ENCODE measurements at regions not wholly inside any gene's neighbourhood (a gene's known extent, or its start where the extent isn't known, plus 50 kb on each side); places are given as distances from the start of the nearest gene placed in this dataset.
"Not testable (repeated sequence)": the region's sequence is repeated elsewhere in the genome, so short reads cannot be mapped to it uniquely, and the experiment has no call there.

DNA sequence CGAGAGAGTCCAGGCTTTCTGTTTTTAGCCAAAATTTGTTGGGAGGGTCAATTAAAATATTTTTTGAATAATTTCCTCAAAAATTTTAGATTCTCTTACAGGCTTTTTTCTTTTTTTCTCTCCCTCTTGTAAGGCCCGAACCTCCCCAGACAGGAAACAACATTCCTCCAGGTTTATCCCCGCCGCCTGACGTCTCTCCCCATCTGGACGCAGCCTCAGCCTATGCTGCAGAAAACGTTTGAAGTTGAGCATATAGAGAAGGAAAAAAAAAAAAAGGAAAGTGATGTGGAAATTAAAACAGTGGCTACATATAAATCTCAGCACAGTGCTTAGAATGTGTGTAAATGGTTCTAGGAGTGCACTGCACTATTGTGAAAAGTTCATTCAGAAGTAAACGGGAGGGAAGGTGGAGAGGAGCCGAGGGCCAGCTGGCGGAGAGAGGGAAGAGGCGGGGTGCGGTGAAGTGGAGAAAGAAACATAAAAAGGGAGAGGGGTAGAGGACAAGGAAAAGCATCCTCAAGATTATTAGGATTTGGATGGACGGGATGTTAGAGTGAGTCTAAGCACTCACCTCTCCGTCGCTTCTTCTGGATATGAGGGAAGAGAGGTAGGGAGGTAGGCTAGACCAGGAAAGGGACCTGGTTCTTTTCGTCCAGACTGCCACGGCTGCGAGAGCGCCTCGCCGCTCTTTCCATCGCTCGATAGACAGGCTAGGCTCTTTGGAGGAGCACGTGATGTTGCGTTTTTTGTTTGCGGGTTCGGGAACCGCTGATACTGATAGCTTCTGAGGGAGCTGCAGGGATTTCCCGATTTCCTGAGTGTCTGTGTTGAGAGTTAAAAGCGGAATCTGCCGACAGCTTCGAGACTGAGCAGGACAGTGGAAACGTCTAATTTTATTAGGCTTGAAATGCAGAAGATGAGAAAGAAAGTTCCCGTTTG lies 98.7 kb downstream of the TRIM27 start:
- intact Hi-C loops (cut with DNase I), result no loop called here
- DNase-seq, result no peak
- Histone ChIP-seq H3K27ac (no peak overlapping the region), H3K4me3 (no peak overlapping the region), H3K9me3 (replicated peaks in 1 of 3) (no peaks in the 10 kb centered on the region), H3K4me1 (replicated peaks in 1 of 2) (no peaks in the 10 kb centered on the region), H3K27me3 (peaks cover 78% of the 10 kb centered on the region), H3K36me3 (replicated peaks in 1 of 2) (no peaks in the 10 kb centered on the region)
- TF ChIP-seq, protein P1, sequence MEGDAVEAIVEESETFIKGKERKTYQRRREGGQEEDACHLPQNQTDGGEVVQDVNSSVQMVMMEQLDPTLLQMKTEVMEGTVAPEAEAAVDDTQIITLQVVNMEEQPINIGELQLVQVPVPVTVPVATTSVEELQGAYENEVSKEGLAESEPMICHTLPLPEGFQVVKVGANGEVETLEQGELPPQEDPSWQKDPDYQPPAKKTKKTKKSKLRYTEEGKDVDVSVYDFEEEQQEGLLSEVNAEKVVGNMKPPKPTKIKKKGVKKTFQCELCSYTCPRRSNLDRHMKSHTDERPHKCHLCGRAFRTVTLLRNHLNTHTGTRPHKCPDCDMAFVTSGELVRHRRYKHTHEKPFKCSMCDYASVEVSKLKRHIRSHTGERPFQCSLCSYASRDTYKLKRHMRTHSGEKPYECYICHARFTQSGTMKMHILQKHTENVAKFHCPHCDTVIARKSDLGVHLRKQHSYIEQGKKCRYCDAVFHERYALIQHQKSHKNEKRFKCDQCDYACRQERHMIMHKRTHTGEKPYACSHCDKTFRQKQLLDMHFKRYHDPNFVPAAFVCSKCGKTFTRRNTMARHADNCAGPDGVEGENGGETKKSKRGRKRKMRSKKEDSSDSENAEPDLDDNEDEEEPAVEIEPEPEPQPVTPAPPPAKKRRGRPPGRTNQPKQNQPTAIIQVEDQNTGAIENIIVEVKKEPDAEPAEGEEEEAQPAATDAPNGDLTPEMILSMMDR (IDR thresholded peaks at IDR 0.05), result no peak
- TF ChIP-seq POLR2A (IDR thresholded peaks at IDR 0.05), result no peak
- 6 to 8% (median 7%) methylated on average over 32 to 34 of the region's 34 CpGs for WGBS, 4 donors

DNA sequence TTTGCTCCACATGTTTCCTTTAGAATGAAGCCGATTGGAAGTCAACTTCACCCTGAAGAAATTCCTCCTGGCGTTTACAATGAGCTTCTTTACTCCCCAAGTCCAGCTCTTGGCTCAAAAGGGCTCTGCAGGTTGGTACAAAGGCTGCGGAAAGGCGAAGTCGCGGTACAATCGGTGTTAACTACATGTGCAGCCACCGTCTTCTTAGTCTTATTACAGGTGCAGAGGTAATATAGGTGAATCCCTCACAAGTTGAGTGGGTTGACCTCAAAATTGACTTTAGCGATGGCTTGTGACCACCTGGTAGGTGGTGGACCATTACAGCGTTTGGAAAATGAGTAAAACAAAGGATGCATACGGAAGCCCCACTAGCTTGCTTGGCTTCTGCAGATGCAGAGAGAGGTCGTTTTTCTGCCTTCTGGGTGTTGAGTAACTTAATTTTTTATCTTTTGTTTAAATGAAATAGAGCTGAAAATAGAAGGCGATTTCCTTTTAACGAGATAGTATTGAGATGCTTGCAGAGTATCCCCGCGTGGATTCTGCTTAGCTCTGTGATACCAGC lies 98.0 kb downstream of the TRIM27 start:
- Histone ChIP-seq H3K36me3 (replicated peaks in 1 of 2) (no peaks in the 10 kb centered on the region), H3K4me1 (replicated peaks in 1 of 2) (no peaks in the 10 kb centered on the region), H3K9me3 (replicated peaks in 1 of 3) (no peaks in the 10 kb centered on the region), H3K27me3 (peaks cover 71% of the 10 kb centered on the region), H3K4me3 (no peak overlapping the region), H3K27ac (no peak overlapping the region)
- 12 to 19% (median 14%) methylated on average over 15 to 16 of the region's 16 CpGs for WGBS, 4 donors
- intact Hi-C loops (cut with DNase I), result no loop called here
- no peak for TF ChIP-seq POLR2A (IDR thresholded peaks at IDR 0.05)
- TF ChIP-seq, protein P1 (IDR thresholded peaks at IDR 0.05), result no peak
- DNase-seq, result no peak

DNA sequence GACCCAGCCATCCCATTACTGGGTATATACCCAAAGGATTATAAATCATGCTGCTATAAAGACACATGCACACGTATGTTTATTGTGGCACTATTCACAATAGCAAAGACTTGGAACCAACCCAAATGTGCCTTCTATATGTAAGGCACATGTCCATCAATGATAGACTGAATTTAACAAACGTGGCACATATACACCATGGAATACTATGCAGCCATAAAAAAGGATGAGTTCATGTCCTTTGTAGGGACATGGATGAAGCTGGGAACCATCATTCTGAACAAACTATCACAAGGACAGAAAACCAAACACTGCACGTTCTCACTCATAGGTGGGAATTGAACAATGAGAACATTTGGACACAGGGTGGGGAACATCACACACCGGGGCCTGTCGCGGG lies 92.1 kb downstream of the TRIM27 start:
- WGBS, 4 donors, result 67 to 88% (median 77%) methylated on average over 4 to 6 of the region's 6 CpGs
- H3K27ac ChIP-seq; H3K4me3 ChIP-seq; H3K36me3 ChIP-seq (replicated peaks in 1 of 2); H3K4me1 ChIP-seq (replicated peaks in 1 of 2); DNase-seq; H3K9me3 ChIP-seq (replicated peaks in 1 of 3): not testable (repeated sequence)
- intact Hi-C loops (cut with DNase I), result loop anchor here in 1 of 2 donors (10.0 kb wide), 1 partner anchor 183 kb away; no protein-coding TSS in a partner anchor
- H3K27me3 ChIP-seq, result peaks cover 29% of the 10 kb centered on the region

DNA sequence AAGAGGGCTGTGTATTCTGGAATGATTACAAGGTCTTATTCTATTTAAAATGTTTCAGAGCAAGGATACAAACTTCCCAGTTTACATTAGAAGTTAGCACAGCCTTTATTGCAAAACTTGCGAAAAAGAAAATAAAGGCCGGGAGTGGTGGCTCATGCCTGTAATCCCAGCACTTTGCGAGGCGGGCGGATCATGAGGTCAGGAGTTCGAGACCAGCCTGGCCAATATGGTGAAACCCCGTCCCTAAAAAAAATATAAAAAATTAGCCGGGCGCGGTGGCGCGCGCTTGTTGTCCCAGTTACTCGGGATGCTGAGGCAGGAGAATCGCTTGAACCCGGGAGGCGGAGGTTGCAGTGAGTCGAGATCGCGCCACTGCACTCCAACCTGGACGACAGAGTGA lies 87.1 kb downstream of the TRIM27 start:
- intact Hi-C loops (cut with DNase I), result loop anchor here (5.0 to 10.0 kb wide), 3 partner anchors 149 to 181 kb away; no protein-coding TSS in a partner anchor
- 35 to 41% (median 38%) methylated on average over 21 of the region's 21 CpGs for WGBS, 4 donors
- H3K27ac ChIP-seq; H3K9me3 ChIP-seq (replicated peaks in 1 of 3); H3K27me3 ChIP-seq; H3K4me3 ChIP-seq; H3K36me3 ChIP-seq (replicated peaks in 1 of 2); DNase-seq: not testable (repeated sequence)
- H3K4me1 ChIP-seq (replicated peaks in 1 of 2), result peaks cover 0 to 12% of the 10 kb centered on the region in 2 donors

DNA sequence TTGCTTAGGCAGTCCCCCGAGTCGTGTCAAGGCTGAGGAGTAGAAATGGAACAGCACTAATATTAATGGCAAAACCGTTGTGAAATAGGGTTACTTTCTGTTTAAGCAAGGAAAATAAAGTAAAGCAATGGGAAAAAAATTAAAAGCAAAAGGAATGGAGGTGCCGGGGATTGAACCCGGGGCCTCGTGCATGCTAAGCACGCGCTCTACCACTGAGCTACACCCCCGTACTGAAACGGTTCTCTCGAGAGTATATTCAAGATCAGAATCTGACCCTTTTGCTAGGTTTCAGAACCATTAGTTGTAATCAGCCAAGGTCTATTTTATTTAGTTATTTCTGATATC lies 85.5 kb downstream of the TRIM27 start:
- Histone ChIP-seq H3K27ac (peak overlapping the region in 3 of 5 donors; percentile 59 to 76 (median 70)), H3K9me3 (replicated peaks in 1 of 3) (no peaks in the 10 kb centered on the region), H3K36me3 (replicated peaks in 1 of 2) (no peaks in the 10 kb centered on the region), H3K27me3 (no peaks in the 10 kb centered on the region), H3K4me1 (replicated peaks in 1 of 2) (peaks cover 0 to 12% of the 10 kb centered on the region in 2 donors), H3K4me3 (peak overlapping the region in 3 of 4 donors; percentile 50 to 59 (median 52))
- WGBS, 4 donors, result 0 to 1% (median 1%) methylated on average over 11 of the region's 11 CpGs
- intact Hi-C loops (cut with DNase I), result loop anchor here (5.0 to 10.0 kb wide), 3 partner anchors 151 to 179 kb away; no protein-coding TSS in a partner anchor
- peak; percentile 45 to 86 (median 60) for DNase-seq
- no peak for TF ChIP-seq POLR2A (IDR thresholded peaks at IDR 0.05)
- TF ChIP-seq, protein P1 (IDR thresholded peaks at IDR 0.05), result peak in 1 of 6 experiments; percentile 4

Measured in adrenal gland (tissue), 9 donors.